ENCODE measurements at regions not wholly inside any gene's neighbourhood (a gene's known extent, or its start where the extent isn't known, plus 50 kb on each side); places are given as distances from the start of the nearest gene placed in this dataset.

DNA sequence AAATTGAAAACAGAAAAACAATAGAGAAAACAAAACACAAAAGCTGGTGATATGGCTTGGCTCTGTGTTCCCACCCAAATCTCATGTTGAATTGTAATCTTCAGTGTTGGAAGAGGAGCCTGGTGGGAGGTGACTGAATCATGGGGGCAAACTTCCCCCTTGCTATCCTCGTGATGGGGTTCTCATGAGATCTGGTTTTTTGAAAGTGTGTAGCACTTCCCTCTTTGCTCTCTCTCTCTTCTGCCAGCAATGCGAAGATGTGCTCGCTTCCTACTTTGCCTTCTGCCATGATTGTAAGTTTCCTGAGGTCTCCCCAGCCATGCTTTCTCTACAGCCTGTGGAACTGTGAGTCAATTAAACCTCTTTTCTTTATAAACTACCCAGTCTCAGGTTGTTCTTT is 112.3 kb upstream of the UXS1 start:
- TF ChIP-seq CTCF (IDR thresholded peaks at IDR 0.05; ENCODE audit: low read length): no peak
- no peak for TF ChIP-seq EZH2 (IDR thresholded peaks at IDR 0.05; ENCODE audit: borderline replicate concordance, low read length)

All from OCI-LY1 (cell line).